ENCODE measurements at regions not wholly inside any gene's neighbourhood (a gene's known extent, or its start where the extent isn't known, plus 50 kb on each side); places are given as distances from the start of the nearest gene placed in this dataset.
A peak's percentile ranks its signal among the peaks of the same experiment; 100 is the strongest.

- DNase-seq: no peak
Observed at GRCh38 chr3:110567029-110567428, 504.6 kb upstream of the NECTIN3 start.

DNA sequence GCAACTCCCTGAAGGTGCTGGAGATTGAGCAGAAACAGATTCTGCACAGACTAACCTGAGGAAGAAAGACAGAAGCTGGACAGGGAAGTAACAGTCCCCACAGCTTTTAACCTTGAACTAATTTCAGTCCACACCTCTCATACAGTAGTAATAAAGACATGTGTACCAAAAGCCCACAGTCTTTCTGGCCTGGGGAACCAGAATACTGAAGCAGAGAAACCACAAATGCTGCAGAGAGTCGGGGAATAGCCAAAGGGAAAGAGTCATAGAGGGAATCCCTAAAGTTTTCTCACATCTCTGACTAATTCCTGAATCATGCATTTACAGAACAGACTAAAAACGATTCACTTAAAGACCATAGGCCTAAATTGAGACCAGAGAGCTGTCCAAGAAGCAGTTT is 503.4 kb upstream of the NECTIN3 start:
- DNase-seq: no peak

- DNase-seq: no peak
Observed at GRCh38 chr3:110569073-110569472, 502.5 kb upstream of the NECTIN3 start.

GRCh38 chr3:110575702-110576101 is 495.9 kb upstream of the NECTIN3 start:
- no peak for DNase-seq

- DNase-seq: no peak
Observed at GRCh38 chr3:110576960-110577359, 494.7 kb upstream of the NECTIN3 start.

GRCh38 chr3:110577854-110578253 is 493.8 kb upstream of the NECTIN3 start:
- no peak for DNase-seq

DNA sequence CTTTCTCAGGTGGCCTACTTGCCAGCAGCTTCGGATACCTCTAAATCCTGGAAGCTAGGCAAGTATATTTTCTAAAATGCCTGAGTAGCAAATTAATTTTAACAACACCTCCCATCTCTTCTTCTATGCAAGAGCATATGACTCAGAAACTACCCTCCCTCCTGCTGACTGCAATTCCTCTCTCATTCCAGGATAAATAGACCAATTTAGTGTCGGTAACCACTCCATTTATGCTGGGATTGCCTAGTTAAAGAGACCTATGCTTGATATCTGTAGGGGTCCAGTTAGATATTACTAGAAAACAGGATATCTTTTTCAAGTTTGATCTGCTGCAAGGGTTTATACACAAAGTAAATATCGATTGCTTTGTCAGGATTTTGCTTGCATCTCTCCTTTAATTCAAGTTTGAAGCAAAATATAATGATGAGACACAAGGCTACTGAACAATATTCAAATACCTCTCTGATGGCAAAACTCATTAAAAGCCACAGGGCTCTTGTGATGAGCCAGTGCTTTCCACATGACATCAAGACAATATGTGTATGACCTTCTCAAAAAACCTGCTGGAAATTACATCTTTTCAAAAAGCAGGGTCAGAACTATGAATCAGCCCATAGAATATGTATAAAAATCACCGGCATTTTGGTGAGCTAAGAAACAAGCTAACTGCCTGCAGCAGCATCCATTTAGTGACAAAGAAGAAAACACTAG is 491.6 kb upstream of the NECTIN3 start:
- DNase-seq: no peak

- no peak for DNase-seq
Observed at GRCh38 chr3:110583373-110583935, 488.2 kb upstream of the NECTIN3 start.

GRCh38 chr3:110588906-110589305 is 482.7 kb upstream of the NECTIN3 start:
- DNase-seq: no peak

- no peak for DNase-seq
Observed at GRCh38 chr3:110589341-110589740, 482.3 kb upstream of the NECTIN3 start.

DNA sequence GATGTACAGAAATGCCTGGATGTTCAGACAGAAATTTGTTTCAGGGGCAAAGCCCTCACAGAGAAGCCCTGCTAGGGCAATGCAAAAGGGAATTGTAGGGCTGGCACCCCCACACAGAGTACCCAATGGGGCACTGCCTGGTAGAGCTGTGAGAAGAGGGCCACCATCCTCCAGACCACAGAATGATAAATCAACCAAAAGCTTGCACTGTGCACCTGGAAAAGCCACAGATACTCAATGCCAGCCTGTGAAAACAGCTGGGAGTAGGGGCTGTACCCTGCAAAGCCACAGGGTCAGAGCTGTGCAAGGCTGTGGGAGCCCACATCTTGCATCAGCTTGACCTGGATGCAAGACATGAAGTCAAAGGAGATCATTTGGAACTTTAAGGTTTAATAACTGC is 477.9 kb upstream of the NECTIN3 start:
- no peak for DNase-seq

DNA sequence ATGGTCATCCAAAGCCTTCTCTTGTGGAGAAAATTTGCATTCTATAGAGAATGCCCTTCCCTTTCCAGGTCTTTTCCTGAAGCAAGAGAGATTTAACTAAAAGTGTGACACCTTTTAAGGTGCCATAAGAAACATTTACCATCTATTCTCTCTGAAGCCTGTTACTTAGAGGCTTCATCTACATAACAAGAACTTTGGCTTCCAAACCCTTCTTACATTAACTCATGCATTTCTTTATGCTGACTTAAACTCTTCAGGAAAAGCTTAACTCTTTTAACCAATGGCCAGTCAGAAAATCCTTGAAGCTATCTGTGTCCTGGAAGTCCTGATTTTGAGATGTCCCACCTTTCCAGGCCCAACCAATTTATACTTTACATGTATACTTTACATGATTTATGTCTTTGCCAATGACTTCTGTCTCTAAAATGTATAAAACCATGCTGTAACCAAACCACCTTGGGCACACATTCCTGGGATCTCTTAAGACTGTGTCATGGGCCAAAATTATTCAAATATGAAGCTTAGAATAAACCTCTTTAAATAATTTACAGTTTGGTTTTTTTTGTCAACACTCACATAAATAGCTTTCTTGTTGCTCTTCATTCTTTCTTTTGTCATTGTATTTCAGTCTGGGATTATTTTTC is 472.6 kb upstream of the NECTIN3 start:
- no peak for DNase-seq

DNA sequence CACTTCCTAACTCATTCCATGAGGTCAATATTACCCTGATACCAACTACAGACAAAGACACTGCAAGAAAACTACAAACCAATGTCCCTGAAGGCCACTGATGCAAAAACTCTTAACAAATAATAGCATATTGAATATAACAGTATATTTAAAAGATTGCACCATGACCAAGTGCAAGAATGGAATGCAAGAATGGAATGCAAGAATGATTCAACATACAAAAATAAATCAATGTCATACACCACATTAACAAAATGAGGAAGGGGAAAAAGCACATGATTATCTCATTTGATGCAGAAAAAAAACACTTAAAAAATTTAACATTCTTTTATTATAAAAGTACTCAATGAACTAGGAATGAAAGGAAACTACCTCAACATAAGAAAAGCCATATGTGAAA is 463.1 kb upstream of the NECTIN3 start:
- DNase-seq: no peak

- no peak for DNase-seq
Observed at GRCh38 chr3:110612045-110612444, 459.6 kb upstream of the NECTIN3 start.

- no peak for DNase-seq
Observed at GRCh38 chr3:110614186-110614585, 457.4 kb upstream of the NECTIN3 start.

- DNase-seq: no peak
Observed at GRCh38 chr3:110615454-110615853, 456.2 kb upstream of the NECTIN3 start.

DNA sequence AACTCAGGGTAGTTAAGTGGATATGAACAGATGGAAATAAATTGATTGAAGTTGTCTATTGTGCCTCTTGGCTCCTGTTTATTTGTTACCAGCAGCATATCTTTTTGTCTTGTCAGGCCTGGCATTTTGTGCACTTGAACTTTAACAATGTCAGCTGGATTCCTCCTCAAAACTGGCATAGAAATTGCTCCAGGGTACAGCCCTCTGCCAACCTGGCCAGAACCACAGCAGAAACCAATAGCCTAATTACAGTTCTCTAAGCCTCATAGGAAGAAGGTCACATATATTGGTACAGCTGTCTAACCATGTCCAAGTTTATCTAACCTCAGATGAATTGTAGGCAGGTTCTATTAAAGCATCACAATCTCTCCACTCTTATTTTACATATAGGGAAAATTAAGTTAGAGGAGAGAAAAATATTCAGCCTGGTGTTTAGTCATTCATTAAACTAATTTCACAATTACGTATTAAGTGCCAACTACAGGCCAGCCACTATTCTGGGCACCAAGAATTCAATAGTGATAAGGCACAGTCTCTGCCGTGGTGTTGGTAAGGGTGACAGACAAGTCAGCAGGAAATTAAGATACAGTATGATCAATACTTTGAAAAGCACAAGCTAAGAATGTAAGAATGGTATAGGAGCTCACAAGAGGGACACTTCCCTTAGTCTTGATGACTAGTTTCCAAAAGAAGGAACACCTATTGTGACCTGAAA is 452.9 kb upstream of the NECTIN3 start:
- DNase-seq: no peak

DNA sequence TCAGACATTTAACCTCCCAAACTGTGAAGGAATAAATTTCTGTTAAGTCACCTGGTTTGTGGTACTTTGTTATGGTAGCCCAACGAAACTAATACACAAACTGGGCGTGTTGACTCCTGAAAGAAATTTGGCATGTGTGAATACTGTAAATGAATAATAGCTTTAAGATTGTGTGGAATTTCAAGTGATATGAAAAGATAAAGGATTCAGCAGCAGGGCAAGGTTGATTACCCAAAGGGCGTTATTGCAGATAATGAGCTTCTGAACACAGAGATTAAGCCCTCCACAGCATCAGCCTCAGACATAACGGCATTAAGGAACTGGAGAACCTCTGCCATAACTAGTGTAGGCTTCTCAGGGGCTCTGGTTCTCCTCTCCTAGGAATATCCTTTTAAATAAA is 451.5 kb upstream of the NECTIN3 start:
- no peak for DNase-seq

DNA sequence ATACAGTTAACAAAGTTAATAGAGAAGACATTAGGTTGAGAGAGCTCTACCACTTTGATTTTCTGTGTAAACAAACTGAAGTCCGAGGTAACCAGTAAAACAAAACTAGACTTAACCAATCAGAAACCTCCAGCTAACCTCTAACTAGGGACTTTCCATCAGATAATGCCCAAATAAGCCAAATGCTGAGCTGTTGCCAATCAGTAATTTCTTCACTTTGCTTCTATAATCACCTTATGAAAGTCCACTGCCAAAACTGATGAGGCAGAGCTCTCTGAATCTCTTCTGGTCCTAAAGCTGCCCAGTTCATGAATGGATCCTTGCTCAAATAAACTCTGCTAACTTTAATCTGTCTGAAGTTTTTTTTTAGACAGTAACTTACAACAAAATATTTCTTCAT is 448.0 kb upstream of the NECTIN3 start:
- DNase-seq: no peak

GRCh38 chr3:110624576-110624975 is 447.0 kb upstream of the NECTIN3 start:
- DNase-seq: no peak

DNA sequence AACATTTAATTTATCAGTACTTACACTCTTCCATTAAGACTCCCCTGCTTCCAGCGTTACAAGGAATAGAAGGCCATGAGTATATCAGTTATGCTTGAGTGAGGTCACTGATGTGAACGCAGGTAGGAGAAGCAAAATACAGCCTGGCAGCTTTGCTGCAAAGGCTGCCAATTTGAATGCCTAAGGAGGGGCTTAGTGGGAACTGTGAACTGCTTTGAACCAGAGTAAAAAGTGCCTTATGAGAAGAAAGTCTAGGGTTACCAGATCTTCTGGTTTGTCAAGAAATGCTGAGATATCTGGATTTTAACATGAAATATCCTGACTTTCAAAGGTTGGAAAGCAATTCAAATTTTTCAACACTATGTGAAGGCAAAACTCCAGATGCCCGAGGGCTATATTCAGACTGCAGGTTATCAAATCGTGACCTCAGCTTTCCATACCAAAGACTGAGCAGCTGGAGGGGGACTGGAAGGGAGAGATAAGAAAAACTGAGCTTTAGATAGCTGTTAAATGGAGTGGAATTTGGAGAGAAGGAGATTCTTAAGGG is 446.3 kb upstream of the NECTIN3 start:
- DNase-seq: no peak

GRCh38 chr3:110626652-110627111 is 444.9 kb upstream of the NECTIN3 start:
- peak; percentile 20 for DNase-seq

GRCh38 chr3:110628650-110629301 is 442.8 kb upstream of the NECTIN3 start:
- DNase-seq: no peak
